ENCODE measurements at regions not wholly inside any gene's neighbourhood (a gene's known extent, or its start where the extent isn't known, plus 50 kb on each side); places are given as distances from the start of the nearest gene placed in this dataset.
A peak's percentile ranks its signal among the peaks of the same experiment; 100 is the strongest.

- Histone ChIP-seq H3K4me3 (ENCODE audit: low read depth in 1 of 5, low read length in 5 of 5) (no peak overlapping the region), H3K36me3 (ENCODE audit: control insufficient read depth in 5 of 5, insufficient read depth in 5 of 5, low read length in 5 of 5) (no peaks in the 10 kb centered on the region), H3K9ac (ENCODE audit: low read length in 5 of 5) (no peak overlapping the region), H3K4me1 (ENCODE audit: control insufficient read depth in 5 of 5, insufficient read depth in 5 of 5, low read length in 5 of 5) (peaks cover 3 to 18% (median 9%) of the 10 kb centered on the region in 5 donors), H3K9me3 (ENCODE audit: control insufficient read depth in 5 of 5, low read length in 5 of 5) (no peaks in the 10 kb centered on the region), H3K27ac (ENCODE audit: low read depth, low read length) (no peak overlapping the region), H3K27me3 (ENCODE audit: control insufficient read depth in 5 of 5, insufficient read depth in 4 of 5, low read length in 5 of 5) (no peaks in the 10 kb centered on the region)
Measured at GRCh38 chr9:87119328-87119881, 172.1 kb upstream of the GAS1 start.

- Histone ChIP-seq H3K27ac (ENCODE audit: low read depth, low read length) (no peak overlapping the region), H3K9ac (ENCODE audit: low read length in 5 of 5) (no peak overlapping the region), H3K36me3 (ENCODE audit: control insufficient read depth in 5 of 5, insufficient read depth in 5 of 5, low read length in 5 of 5) (no peaks in the 10 kb centered on the region), H3K27me3 (ENCODE audit: control insufficient read depth in 5 of 5, insufficient read depth in 4 of 5, low read length in 5 of 5) (no peaks in the 10 kb centered on the region), H3K9me3 (ENCODE audit: control insufficient read depth in 5 of 5, low read length in 5 of 5) (no peaks in the 10 kb centered on the region), H3K4me1 (ENCODE audit: control insufficient read depth in 5 of 5, insufficient read depth in 5 of 5, low read length in 5 of 5) (peaks cover 3 to 18% (median 9%) of the 10 kb centered on the region in 5 donors), H3K4me3 (ENCODE audit: low read depth in 1 of 5, low read length in 5 of 5) (no peak overlapping the region)
Measured at GRCh38 chr9:87120610-87121009, 173.3 kb upstream of the GAS1 start.

GRCh38 chr9:87122947-87123685, 175.8 kb upstream of the GAS1 start:
- Histone ChIP-seq H3K27ac (ENCODE audit: low read depth, low read length) (peak overlapping the region; percentile 2), H3K4me3 (ENCODE audit: low read depth in 1 of 5, low read length in 5 of 5) (no peak overlapping the region), H3K36me3 (ENCODE audit: control insufficient read depth in 5 of 5, insufficient read depth in 5 of 5, low read length in 5 of 5) (no peaks in the 10 kb centered on the region), H3K9ac (ENCODE audit: low read length in 5 of 5) (no peak overlapping the region), H3K9me3 (ENCODE audit: control insufficient read depth in 5 of 5, low read length in 5 of 5) (no peaks in the 10 kb centered on the region), H3K4me1 (ENCODE audit: control insufficient read depth in 5 of 5, insufficient read depth in 5 of 5, low read length in 5 of 5) (peaks cover 3 to 14% (median 7%) of the 10 kb centered on the region in 5 donors), H3K27me3 (ENCODE audit: control insufficient read depth in 5 of 5, insufficient read depth in 4 of 5, low read length in 5 of 5) (no peaks in the 10 kb centered on the region)

GRCh38 chr9:87123830-87124229, 176.5 kb upstream of the GAS1 start:
- no peaks in the 10 kb centered on the region for H3K27me3 ChIP-seq (ENCODE audit: control insufficient read depth in 5 of 5, insufficient read depth in 4 of 5, low read length in 5 of 5)
- H3K4me1 ChIP-seq (ENCODE audit: control insufficient read depth in 5 of 5, insufficient read depth in 5 of 5, low read length in 5 of 5) = peaks cover 3 to 14% (median 7%) of the 10 kb centered on the region in 5 donors
- no peak overlapping the region for H3K9ac ChIP-seq (ENCODE audit: low read length in 5 of 5)
- H3K27ac ChIP-seq (ENCODE audit: low read depth, low read length) = no peak overlapping the region
- no peak overlapping the region for H3K4me3 ChIP-seq (ENCODE audit: low read depth in 1 of 5, low read length in 5 of 5)
- H3K9me3 ChIP-seq (ENCODE audit: control insufficient read depth in 5 of 5, low read length in 5 of 5) = no peaks in the 10 kb centered on the region
- H3K36me3 ChIP-seq (ENCODE audit: control insufficient read depth in 5 of 5, insufficient read depth in 5 of 5, low read length in 5 of 5) = no peaks in the 10 kb centered on the region

GRCh38 chr9:87125819-87126218, 178.5 kb upstream of the GAS1 start:
- Histone ChIP-seq H3K27ac (ENCODE audit: low read depth, low read length) (no peak overlapping the region), H3K4me3 (ENCODE audit: low read depth in 1 of 5, low read length in 5 of 5) (no peak overlapping the region), H3K27me3 (ENCODE audit: control insufficient read depth in 5 of 5, insufficient read depth in 4 of 5, low read length in 5 of 5) (peaks cover 0 to 4% (median 0%) of the 10 kb centered on the region in 5 donors), H3K36me3 (ENCODE audit: control insufficient read depth in 5 of 5, insufficient read depth in 5 of 5, low read length in 5 of 5) (no peaks in the 10 kb centered on the region), H3K9me3 (ENCODE audit: control insufficient read depth in 5 of 5, low read length in 5 of 5) (no peaks in the 10 kb centered on the region), H3K9ac (ENCODE audit: low read length in 5 of 5) (no peak overlapping the region), H3K4me1 (ENCODE audit: control insufficient read depth in 5 of 5, insufficient read depth in 5 of 5, low read length in 5 of 5) (peaks cover 0 to 6% (median 0%) of the 10 kb centered on the region in 5 donors)

- Histone ChIP-seq H3K9ac (ENCODE audit: low read length in 5 of 5) (no peak overlapping the region), H3K27ac (ENCODE audit: low read depth, low read length) (no peak overlapping the region), H3K36me3 (ENCODE audit: control insufficient read depth in 5 of 5, insufficient read depth in 5 of 5, low read length in 5 of 5) (no peaks in the 10 kb centered on the region), H3K4me1 (ENCODE audit: control insufficient read depth in 5 of 5, insufficient read depth in 5 of 5, low read length in 5 of 5) (peaks cover 0 to 6% (median 0%) of the 10 kb centered on the region in 5 donors), H3K9me3 (ENCODE audit: control insufficient read depth in 5 of 5, low read length in 5 of 5) (no peaks in the 10 kb centered on the region), H3K4me3 (ENCODE audit: low read depth in 1 of 5, low read length in 5 of 5) (no peak overlapping the region), H3K27me3 (ENCODE audit: control insufficient read depth in 5 of 5, insufficient read depth in 4 of 5, low read length in 5 of 5) (peaks cover 0 to 4% (median 0%) of the 10 kb centered on the region in 5 donors)
Measured at GRCh38 chr9:87127543-87127942, 180.2 kb upstream of the GAS1 start.

- Histone ChIP-seq H3K9ac (ENCODE audit: low read length in 5 of 5) (no peak overlapping the region), H3K4me1 (ENCODE audit: control insufficient read depth in 5 of 5, insufficient read depth in 5 of 5, low read length in 5 of 5) (peaks cover 0 to 3% (median 0%) of the 10 kb centered on the region in 5 donors), H3K9me3 (ENCODE audit: control insufficient read depth in 5 of 5, low read length in 5 of 5) (peaks cover 0 to 3% (median 0%) of the 10 kb centered on the region in 5 donors)
Measured at GRCh38 chr9:87127978-87128614, 180.8 kb upstream of the GAS1 start.

GRCh38 chr9:87128844-87129493, 181.7 kb upstream of the GAS1 start:
- Histone ChIP-seq H3K27me3 (ENCODE audit: control insufficient read depth in 5 of 5, insufficient read depth in 4 of 5, low read length in 5 of 5) (peaks cover 0 to 4% (median 0%) of the 10 kb centered on the region in 5 donors), H3K36me3 (ENCODE audit: control insufficient read depth in 5 of 5, insufficient read depth in 5 of 5, low read length in 5 of 5) (no peaks in the 10 kb centered on the region), H3K4me3 (ENCODE audit: low read depth in 1 of 5, low read length in 5 of 5) (no peak overlapping the region), H3K9me3 (ENCODE audit: control insufficient read depth in 5 of 5, low read length in 5 of 5) (peaks cover 0 to 3% (median 0%) of the 10 kb centered on the region in 5 donors), H3K27ac (ENCODE audit: low read depth, low read length) (no peak overlapping the region), H3K4me1 (ENCODE audit: control insufficient read depth in 5 of 5, insufficient read depth in 5 of 5, low read length in 5 of 5) (no peaks in the 10 kb centered on the region), H3K9ac (ENCODE audit: low read length in 5 of 5) (no peak overlapping the region)

More at GRCh38 chr9:87127978-87128614, 180.8 kb upstream of the GAS1 start:
- no peak overlapping the region for H3K27ac ChIP-seq (ENCODE audit: low read depth, low read length)
- H3K36me3 ChIP-seq (ENCODE audit: control insufficient read depth in 5 of 5, insufficient read depth in 5 of 5, low read length in 5 of 5) = no peaks in the 10 kb centered on the region
- H3K27me3 ChIP-seq (ENCODE audit: control insufficient read depth in 5 of 5, insufficient read depth in 4 of 5, low read length in 5 of 5) = peaks cover 0 to 4% (median 0%) of the 10 kb centered on the region in 5 donors
- no peak overlapping the region for H3K4me3 ChIP-seq (ENCODE audit: low read depth in 1 of 5, low read length in 5 of 5)

- H3K4me1 ChIP-seq (ENCODE audit: control insufficient read depth in 5 of 5, insufficient read depth in 5 of 5, low read length in 5 of 5) = no peaks in the 10 kb centered on the region
- H3K9ac ChIP-seq (ENCODE audit: low read length in 5 of 5) = no peak overlapping the region
- no peaks in the 10 kb centered on the region for H3K36me3 ChIP-seq (ENCODE audit: control insufficient read depth in 5 of 5, insufficient read depth in 5 of 5, low read length in 5 of 5)
- H3K4me3 ChIP-seq (ENCODE audit: low read depth in 1 of 5, low read length in 5 of 5) = no peak overlapping the region
- H3K27ac ChIP-seq (ENCODE audit: low read depth, low read length) = no peak overlapping the region
- peaks cover 0 to 4% (median 0%) of the 10 kb centered on the region in 5 donors for H3K27me3 ChIP-seq (ENCODE audit: control insufficient read depth in 5 of 5, insufficient read depth in 4 of 5, low read length in 5 of 5)
- peaks cover 0 to 3% (median 0%) of the 10 kb centered on the region in 5 donors for H3K9me3 ChIP-seq (ENCODE audit: control insufficient read depth in 5 of 5, low read length in 5 of 5)
Measured at GRCh38 chr9:87135074-87135473, 187.8 kb upstream of the GAS1 start.
